ENCODE measurements at regions not wholly inside any gene's neighbourhood (a gene's known extent, or its start where the extent isn't known, plus 50 kb on each side); places are given as distances from the start of the nearest gene placed in this dataset.

GRCh38 chr1:94661431-94661932 lies 119.9 kb upstream of the F3 start:
- no peak for TF ChIP-seq TARDBP (IDR thresholded peaks at IDR 0.05)
- no peak for TF ChIP-seq SP1 (IDR thresholded peaks at IDR 0.05)
- no peak for TF ChIP-seq ZNF384 (IDR thresholded peaks at IDR 0.05)
- no peak for TF ChIP-seq ARNT (IDR thresholded peaks at IDR 0.05)
- TF ChIP-seq ELF4 (IDR thresholded peaks at IDR 0.05), result no peak
- no peak for TF ChIP-seq LEF1 (IDR thresholded peaks at IDR 0.05; ENCODE audit: borderline replicate concordance)
